Neural cell (in vitro differentiated cells): ENCODE measurements at regions not wholly inside any gene's neighbourhood (a gene's known extent, or its start where the extent isn't known, plus 50 kb on each side); places are given as distances from the start of the nearest gene placed in this dataset.

Source experiments
- H2AFZ ChIP-seq: fragments of 200-600, 300-800 bp; sonication (generic), shearing (Covaris generic); 2 replicates; pipeline ENCODE4 v1.6.0; 2014; ENCODE audit warnings: low read depth, mild to moderate bottlenecking, antibody characterized with exemption, low read length, moderate library complexity
- H3F3A ChIP-seq: fragments of 200-600 bp; shearing (Covaris generic); 2 replicates; pipeline ENCODE4 v1.6.1; 2016; ENCODE audit warnings: mild to moderate bottlenecking, moderate library complexity, mixed read lengths, antibody characterized with exemption, low read length; ENCODE audit not compliant: insufficient read depth, poor library complexity, severe bottlenecking
- H3K27ac ChIP-seq: fragments of 200-600, 300-800 bp; sonication (generic), shearing (Covaris generic); 2 replicates; pipeline ENCODE4 v1.5.1; 2014; ENCODE audit warnings: mild to moderate bottlenecking, low read length, moderate library complexity
- H3K27me3 ChIP-seq: fragments of 300-800, 200-600 bp; sonication (generic), shearing (Covaris generic); 2 replicates; pipeline ENCODE4 v1.6.0; 2014; ENCODE audit warnings: mild to moderate bottlenecking, low read depth, low read length, moderate library complexity; ENCODE audit not compliant: insufficient read depth
- H3K36me3 ChIP-seq: fragments of 300-800, 200-600 bp; sonication (generic), shearing (Covaris generic); 2 replicates; pipeline ENCODE4 v1.5.1; 2014; ENCODE audit warnings: mild to moderate bottlenecking, antibody characterized with exemption, low read length, moderate library complexity; ENCODE audit not compliant: insufficient read depth
- H3K4me2 ChIP-seq: fragments of 300-800, 200-600 bp; sonication (generic), shearing (Covaris generic); 2 replicates; pipeline ENCODE4 v1.6.0; 2014; ENCODE audit warnings: mild to moderate bottlenecking, low read length
- H3K4me3 ChIP-seq: fragments of 300-800, 200-600 bp; sonication (generic), shearing (Covaris generic); 2 replicates; pipeline ENCODE4 v1.5.1; 2014; ENCODE audit warnings: mild to moderate bottlenecking, low read length, moderate library complexity
- H3K79me2 ChIP-seq: fragments of 200-600 bp; shearing (Covaris generic); replicated peaks from 2 replicates; pipeline ENCODE4 v1.6.0; 2014; ENCODE audit warnings: mild to moderate bottlenecking, low read length, moderate library complexity; ENCODE audit not compliant: insufficient read depth
- H3K9ac ChIP-seq: fragments of 300-800, 200-600 bp; sonication (generic), shearing (Covaris generic); 2 replicates; pipeline ENCODE4 v1.6.1; 2016; ENCODE audit warnings: mild to moderate bottlenecking, low read length, mixed read lengths
- H3K9me2 ChIP-seq: fragments of 200-600 bp; shearing (Covaris generic); 2 replicates; pipeline ENCODE4 v1.6.1; 2016; ENCODE audit warnings: mild to moderate bottlenecking, low read length, mixed read lengths; ENCODE audit not compliant: insufficient read depth
- H3K9me3 ChIP-seq: fragments of 200-600, 300-800 bp; sonication (generic), shearing (Covaris generic); 2 replicates; pipeline ENCODE4 v1.6.1; 2016; ENCODE audit warnings: mild to moderate bottlenecking, mixed run types, low read length, moderate library complexity, mixed read lengths
- H4K20me1 ChIP-seq: fragments of 200-600 bp; shearing (Covaris generic); 2 replicates; pipeline ENCODE4 v1.6.1; 2016; ENCODE audit warnings: mild to moderate bottlenecking, mixed run types; ENCODE audit not compliant: insufficient read depth
- CTCF ChIP-seq: fragments of 450-650 bp; IDR thresholded peaks from 2 replicates; pipeline ENCODE4 v1.5.1; 2014; ENCODE audit warnings: antibody characterized with exemption, mild to moderate bottlenecking, moderate library complexity; ENCODE audit not compliant: poor library complexity, severe bottlenecking
- EP300 ChIP-seq: fragments of 450-650 bp; conservative IDR thresholded peaks from 2 replicates; pipeline ENCODE4 v1.6.1; 2014; ENCODE audit warnings: antibody characterized with exemption, mild to moderate bottlenecking, moderate library complexity; ENCODE audit not compliant: poor library complexity, severe bottlenecking
- EZH2 ChIP-seq: fragments of 200-600, 300-800 bp; shearing (Covaris generic), sonication (generic); IDR thresholded peaks from 2 replicates; pipeline ENCODE4 v1.6.1; 2014; ENCODE audit warnings: antibody characterized with exemption, low read length, borderline replicate concordance, mild to moderate bottlenecking; ENCODE audit not compliant: insufficient read depth, poor library complexity, severe bottlenecking
- MXI1 ChIP-seq: fragments of 450-650 bp; conservative IDR thresholded peaks from 2 replicates; pipeline ENCODE4 v1.6.1; 2014; ENCODE audit warnings: antibody characterized with exemption, mild to moderate bottlenecking; ENCODE audit not compliant: poor library complexity, severe bottlenecking
- POLR2AphosphoS5 ChIP-seq: IDR thresholded peaks from 2 replicates; pipeline ENCODE4 v1.6.1; 2012
- RAD21 ChIP-seq: fragments of 450-650 bp; conservative IDR thresholded peaks from 2 replicates; pipeline ENCODE4 v1.6.1; 2014; ENCODE audit warnings: antibody characterized with exemption, mild to moderate bottlenecking, moderate library complexity
- REST ChIP-seq: IDR thresholded peaks from 2 replicates; pipeline ENCODE4 v1.6.1; 2012; ENCODE audit warnings: borderline replicate concordance
- SMC3 ChIP-seq: fragments of 450-650 bp; conservative IDR thresholded peaks from 2 replicates; pipeline ENCODE4 v1.6.1; 2014; ENCODE audit warnings: antibody characterized with exemption, mild to moderate bottlenecking, moderate library complexity; ENCODE audit not compliant: poor library complexity
- TAF1 ChIP-seq: IDR thresholded peaks from 2 replicates; pipeline ENCODE4 v1.6.1; 2012; ENCODE audit warnings: low read depth

GRCh38 chr21:28696844-28697410 lies 295.8 kb downstream of the LTN1 start:
- H3K27me3 ChIP-seq: no peaks in the 10 kb centered on the region
- H3K9ac ChIP-seq: no peak overlapping the region
- H3K4me2 ChIP-seq: no peak overlapping the region
- H3K36me3 ChIP-seq: no peaks in the 10 kb centered on the region
- peaks cover 4% of the 10 kb centered on the region for H3K9me2 ChIP-seq
- H3K4me3 ChIP-seq: no peak overlapping the region
- no peaks in the 10 kb centered on the region for H3F3A ChIP-seq
- TF ChIP-seq SMC3 (no peak), POLR2AphosphoS5 (no peak), EZH2 (no peak), CTCF (no peak), EP300 (no peak), MXI1 (no peak), RAD21 (no peak), TAF1 (no peak), REST (no peak)
- no peak overlapping the region for H2AFZ ChIP-seq
- H4K20me1 ChIP-seq: no peaks in the 10 kb centered on the region
- H3K9me3 ChIP-seq: no peaks in the 10 kb centered on the region
- H3K79me2 ChIP-seq: no peaks in the 10 kb centered on the region
- H3K27ac ChIP-seq: no peak overlapping the region

- Histone ChIP-seq H2AFZ (no peak overlapping the region), H3K4me2 (no peak overlapping the region), H3K9ac (no peak overlapping the region), H4K20me1 (no peaks in the 10 kb centered on the region), H3K9me3 (no peaks in the 10 kb centered on the region), H3K27ac (no peak overlapping the region), H3K27me3 (no peaks in the 10 kb centered on the region), H3K9me2 (peaks cover 4% of the 10 kb centered on the region), H3K79me2 (no peaks in the 10 kb centered on the region), H3K4me3 (no peak overlapping the region), H3K36me3 (no peaks in the 10 kb centered on the region), H3F3A (no peaks in the 10 kb centered on the region)
- no peak for TF ChIP-seq CTCF
- TF ChIP-seq EP300: no peak
- TF ChIP-seq TAF1: no peak
These were observed 299.2 kb downstream of the LTN1 start for GRCh38 chr21:28693476-28693875.
